HepG2 (cell line): ENCODE measurements at regions not wholly inside any gene's neighbourhood (a gene's known extent, or its start where the extent isn't known, plus 50 kb on each side); places are given as distances from the start of the nearest gene placed in this dataset.

ENCODE experiments used
- ATF3 ChIP-seq: sonication (generic); formaldehyde crosslinking; IDR thresholded peaks from 2 replicates; pipeline ENCODE4 v1.4.0; 2020; ENCODE audit warnings: missing genetic modification reagents
- CHD2 ChIP-seq: IDR thresholded peaks from 2 replicates; pipeline ENCODE4 v1.6.1; 2011; ENCODE audit warnings: low read depth, low read length, improper control_type of control experiment
- DMAP1 ChIP-seq: IDR thresholded peaks from 2 replicates; pipeline ENCODE4 v1.6.1; 2016
- HBP1 ChIP-seq: IDR thresholded peaks from 2 replicates; pipeline ENCODE4 v1.6.1; 2016; ENCODE audit warnings: low read depth, control low read depth
- HIVEP1 ChIP-seq: sonication (generic); formaldehyde crosslinking; IDR thresholded peaks from 2 replicates; pipeline ENCODE4 v1.4.0; 2020; ENCODE audit warnings: mild to moderate bottlenecking, missing genetic modification reagents
- JUNB ChIP-seq: sonication (generic); formaldehyde crosslinking; IDR thresholded peaks from 2 replicates; pipeline ENCODE4 v1.8.0; 2022; ENCODE audit warnings: missing genetic modification reagents, mild to moderate bottlenecking, borderline replicate concordance
- RFX3 ChIP-seq: IDR thresholded peaks from 2 replicates; pipeline ENCODE4 v1.6.1; 2016; ENCODE audit warnings: missing biosample characterization, missing genetic modification reagents
- SMC3 ChIP-seq: IDR thresholded peaks from 2 replicates; pipeline ENCODE4 v1.6.1; 2011; ENCODE audit warnings: low read length, improper control_type of control experiment
- SNAPC4 ChIP-seq: sonication (generic); formaldehyde crosslinking; IDR thresholded peaks from 2 replicates; pipeline ENCODE4 v1.4.0; 2020; ENCODE audit warnings: mild to moderate bottlenecking, missing genetic modification reagents
- TEAD2 ChIP-seq: sonication (generic); formaldehyde crosslinking; IDR thresholded peaks from 2 replicates; pipeline ENCODE4 v1.9.0; 2021; ENCODE audit warnings: missing genetic modification reagents
- ZNF556 ChIP-seq: sonication (generic); formaldehyde crosslinking; IDR thresholded peaks from 2 replicates; pipeline ENCODE4 v1.4.0; 2020; ENCODE audit warnings: mild to moderate bottlenecking, missing genetic modification reagents, borderline replicate concordance
- ZNF687 ChIP-seq: sonication (generic); formaldehyde crosslinking; IDR thresholded peaks from 2 replicates; pipeline ENCODE4 v1.5.1; 2020; ENCODE audit warnings: mild to moderate bottlenecking, missing genetic modification reagents, moderate library complexity
- TF ChIP-seq, protein P1 (sequence below): sonication (generic); formaldehyde crosslinking; IDR thresholded peaks from 2 replicates; pipeline ENCODE4 v1.5.0; 2020; ENCODE audit warnings: missing genetic modification reagents

DNA sequence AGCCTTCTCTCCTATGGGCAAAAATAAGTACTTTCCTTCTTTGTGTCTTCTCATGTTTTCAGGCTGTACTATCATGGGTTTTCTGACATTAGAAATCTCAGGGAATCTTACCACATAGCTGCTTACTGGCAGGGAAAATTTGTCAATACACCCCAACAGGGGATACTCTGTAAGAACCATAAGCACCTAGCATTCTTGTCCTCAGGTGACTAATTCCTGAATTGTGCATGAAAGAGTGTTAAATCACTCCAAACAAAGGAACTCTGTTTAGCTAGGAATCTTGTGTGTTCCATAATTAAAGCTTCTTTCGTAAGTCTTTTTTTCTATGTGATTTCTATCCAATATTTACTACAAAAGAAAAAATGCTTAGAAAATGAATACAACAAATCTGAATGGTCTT, 206.7 kb upstream of the POT1 start (continued):
- TF ChIP-seq HBP1 (CRISPR knock-in tag), result no peak
- no peak for TF ChIP-seq RFX3 (CRISPR knock-in tag)
- TF ChIP-seq, protein P1, sequence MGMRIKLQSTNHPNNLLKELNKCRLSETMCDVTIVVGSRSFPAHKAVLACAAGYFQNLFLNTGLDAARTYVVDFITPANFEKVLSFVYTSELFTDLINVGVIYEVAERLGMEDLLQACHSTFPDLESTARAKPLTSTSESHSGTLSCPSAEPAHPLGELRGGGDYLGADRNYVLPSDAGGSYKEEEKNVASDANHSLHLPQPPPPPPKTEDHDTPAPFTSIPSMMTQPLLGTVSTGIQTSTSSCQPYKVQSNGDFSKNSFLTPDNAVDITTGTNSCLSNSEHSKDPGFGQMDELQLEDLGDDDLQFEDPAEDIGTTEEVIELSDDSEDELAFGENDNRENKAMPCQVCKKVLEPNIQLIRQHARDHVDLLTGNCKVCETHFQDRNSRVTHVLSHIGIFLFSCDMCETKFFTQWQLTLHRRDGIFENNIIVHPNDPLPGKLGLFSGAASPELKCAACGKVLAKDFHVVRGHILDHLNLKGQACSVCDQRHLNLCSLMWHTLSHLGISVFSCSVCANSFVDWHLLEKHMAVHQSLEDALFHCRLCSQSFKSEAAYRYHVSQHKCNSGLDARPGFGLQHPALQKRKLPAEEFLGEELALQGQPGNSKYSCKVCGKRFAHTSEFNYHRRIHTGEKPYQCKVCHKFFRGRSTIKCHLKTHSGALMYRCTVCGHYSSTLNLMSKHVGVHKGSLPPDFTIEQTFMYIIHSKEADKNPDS (CRISPR knock-in tag), result no peak
- TF ChIP-seq ZNF556 (CRISPR knock-in tag), result no peak
- no peak for TF ChIP-seq TEAD2 (CRISPR knock-in tag)
- no peak for TF ChIP-seq ATF3
- no peak for TF ChIP-seq CHD2
- no peak for TF ChIP-seq JUNB
- TF ChIP-seq DMAP1 (CRISPR knock-in tag), result no peak
- TF ChIP-seq SMC3, result no peak
- TF ChIP-seq HIVEP1, result no peak
- no peak for TF ChIP-seq SNAPC4 (CRISPR knock-in tag)
- no peak for TF ChIP-seq ZNF687 (CRISPR knock-in tag)
